Neural cell (in vitro differentiated cells): ENCODE measurements at regions not wholly inside any gene's neighbourhood (a gene's known extent, or its start where the extent isn't known, plus 50 kb on each side); places are given as distances from the start of the nearest gene placed in this dataset.

Experiments used
- H2AFZ ChIP-seq: fragments of 200-600, 300-800 bp; sonication (generic), shearing (Covaris generic); 2 replicates; pipeline ENCODE4 v1.6.0; 2014; ENCODE audit warnings: low read depth, mild to moderate bottlenecking, antibody characterized with exemption, low read length, moderate library complexity
- H3F3A ChIP-seq: fragments of 200-600 bp; shearing (Covaris generic); 2 replicates; pipeline ENCODE4 v1.6.1; 2016; ENCODE audit warnings: mild to moderate bottlenecking, moderate library complexity, mixed read lengths, antibody characterized with exemption, low read length; ENCODE audit not compliant: insufficient read depth, poor library complexity, severe bottlenecking
- H3K27ac ChIP-seq: fragments of 200-600, 300-800 bp; sonication (generic), shearing (Covaris generic); 2 replicates; pipeline ENCODE4 v1.5.1; 2014; ENCODE audit warnings: mild to moderate bottlenecking, low read length, moderate library complexity
- H3K27me3 ChIP-seq: fragments of 300-800, 200-600 bp; sonication (generic), shearing (Covaris generic); 2 replicates; pipeline ENCODE4 v1.6.0; 2014; ENCODE audit warnings: mild to moderate bottlenecking, low read depth, low read length, moderate library complexity; ENCODE audit not compliant: insufficient read depth
- H3K36me3 ChIP-seq: fragments of 300-800, 200-600 bp; sonication (generic), shearing (Covaris generic); 2 replicates; pipeline ENCODE4 v1.5.1; 2014; ENCODE audit warnings: mild to moderate bottlenecking, antibody characterized with exemption, low read length, moderate library complexity; ENCODE audit not compliant: insufficient read depth
- H3K4me2 ChIP-seq: fragments of 300-800, 200-600 bp; sonication (generic), shearing (Covaris generic); 2 replicates; pipeline ENCODE4 v1.6.0; 2014; ENCODE audit warnings: mild to moderate bottlenecking, low read length
- H3K4me3 ChIP-seq: fragments of 300-800, 200-600 bp; sonication (generic), shearing (Covaris generic); 2 replicates; pipeline ENCODE4 v1.5.1; 2014; ENCODE audit warnings: mild to moderate bottlenecking, low read length, moderate library complexity
- H3K79me2 ChIP-seq: fragments of 200-600 bp; shearing (Covaris generic); replicated peaks from 2 replicates; pipeline ENCODE4 v1.6.0; 2014; ENCODE audit warnings: mild to moderate bottlenecking, low read length, moderate library complexity; ENCODE audit not compliant: insufficient read depth
- H3K9ac ChIP-seq: fragments of 300-800, 200-600 bp; sonication (generic), shearing (Covaris generic); 2 replicates; pipeline ENCODE4 v1.6.1; 2016; ENCODE audit warnings: mild to moderate bottlenecking, low read length, mixed read lengths
- H3K9me2 ChIP-seq: fragments of 200-600 bp; shearing (Covaris generic); 2 replicates; pipeline ENCODE4 v1.6.1; 2016; ENCODE audit warnings: mild to moderate bottlenecking, low read length, mixed read lengths; ENCODE audit not compliant: insufficient read depth
- H3K9me3 ChIP-seq: fragments of 200-600, 300-800 bp; sonication (generic), shearing (Covaris generic); 2 replicates; pipeline ENCODE4 v1.6.1; 2016; ENCODE audit warnings: mild to moderate bottlenecking, mixed run types, low read length, moderate library complexity, mixed read lengths
- H4K20me1 ChIP-seq: fragments of 200-600 bp; shearing (Covaris generic); 2 replicates; pipeline ENCODE4 v1.6.1; 2016; ENCODE audit warnings: mild to moderate bottlenecking, mixed run types; ENCODE audit not compliant: insufficient read depth
- CTCF ChIP-seq: fragments of 450-650 bp; IDR thresholded peaks from 2 replicates; pipeline ENCODE4 v1.5.1; 2014; ENCODE audit warnings: antibody characterized with exemption, mild to moderate bottlenecking, moderate library complexity; ENCODE audit not compliant: poor library complexity, severe bottlenecking
- EP300 ChIP-seq: fragments of 450-650 bp; conservative IDR thresholded peaks from 2 replicates; pipeline ENCODE4 v1.6.1; 2014; ENCODE audit warnings: antibody characterized with exemption, mild to moderate bottlenecking, moderate library complexity; ENCODE audit not compliant: poor library complexity, severe bottlenecking
- EZH2 ChIP-seq: fragments of 200-600, 300-800 bp; shearing (Covaris generic), sonication (generic); IDR thresholded peaks from 2 replicates; pipeline ENCODE4 v1.6.1; 2014; ENCODE audit warnings: antibody characterized with exemption, low read length, borderline replicate concordance, mild to moderate bottlenecking; ENCODE audit not compliant: insufficient read depth, poor library complexity, severe bottlenecking
- MXI1 ChIP-seq: fragments of 450-650 bp; conservative IDR thresholded peaks from 2 replicates; pipeline ENCODE4 v1.6.1; 2014; ENCODE audit warnings: antibody characterized with exemption, mild to moderate bottlenecking; ENCODE audit not compliant: poor library complexity, severe bottlenecking
- POLR2AphosphoS5 ChIP-seq: IDR thresholded peaks from 2 replicates; pipeline ENCODE4 v1.6.1; 2012
- RAD21 ChIP-seq: fragments of 450-650 bp; conservative IDR thresholded peaks from 2 replicates; pipeline ENCODE4 v1.6.1; 2014; ENCODE audit warnings: antibody characterized with exemption, mild to moderate bottlenecking, moderate library complexity
- REST ChIP-seq: IDR thresholded peaks from 2 replicates; pipeline ENCODE4 v1.6.1; 2012; ENCODE audit warnings: borderline replicate concordance
- SMC3 ChIP-seq: fragments of 450-650 bp; conservative IDR thresholded peaks from 2 replicates; pipeline ENCODE4 v1.6.1; 2014; ENCODE audit warnings: antibody characterized with exemption, mild to moderate bottlenecking, moderate library complexity; ENCODE audit not compliant: poor library complexity
- TAF1 ChIP-seq: IDR thresholded peaks from 2 replicates; pipeline ENCODE4 v1.6.1; 2012; ENCODE audit warnings: low read depth

DNA sequence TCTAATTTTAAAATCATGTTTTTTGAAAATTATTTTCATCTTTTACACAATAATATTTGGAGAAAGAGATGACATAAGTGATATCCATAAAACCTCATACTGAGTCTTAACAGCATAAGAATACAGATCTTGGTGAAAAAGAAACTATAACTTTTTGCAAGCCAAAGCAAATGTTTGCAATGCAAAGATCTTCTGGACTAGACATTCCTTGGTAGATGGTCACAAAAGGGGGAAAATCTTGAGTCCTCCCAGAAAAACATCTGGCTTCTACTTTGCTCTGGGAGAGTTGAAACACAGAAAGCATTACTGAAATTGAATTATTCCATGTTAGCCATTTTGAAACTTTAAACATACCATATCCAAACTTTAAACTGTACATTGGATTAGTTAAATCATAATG lies 308.2 kb downstream of the ANXA1 start:
- Histone ChIP-seq H3K4me3 (no peak overlapping the region), H3F3A (no peaks in the 10 kb centered on the region), H4K20me1 (no peaks in the 10 kb centered on the region), H3K4me2 (no peak overlapping the region), H3K79me2 (no peaks in the 10 kb centered on the region), H3K27ac (no peak overlapping the region), H3K9ac (no peak overlapping the region), H3K36me3 (no peaks in the 10 kb centered on the region), H3K9me3 (no peaks in the 10 kb centered on the region), H3K27me3 (no peaks in the 10 kb centered on the region), H2AFZ (no peak overlapping the region), H3K9me2 (no peaks in the 10 kb centered on the region)
- TF ChIP-seq TAF1 (no peak), MXI1 (no peak), RAD21 (no peak), SMC3 (no peak), POLR2AphosphoS5 (no peak), CTCF (no peak), EZH2 (no peak), REST (no peak), EP300 (no peak)

DNA sequence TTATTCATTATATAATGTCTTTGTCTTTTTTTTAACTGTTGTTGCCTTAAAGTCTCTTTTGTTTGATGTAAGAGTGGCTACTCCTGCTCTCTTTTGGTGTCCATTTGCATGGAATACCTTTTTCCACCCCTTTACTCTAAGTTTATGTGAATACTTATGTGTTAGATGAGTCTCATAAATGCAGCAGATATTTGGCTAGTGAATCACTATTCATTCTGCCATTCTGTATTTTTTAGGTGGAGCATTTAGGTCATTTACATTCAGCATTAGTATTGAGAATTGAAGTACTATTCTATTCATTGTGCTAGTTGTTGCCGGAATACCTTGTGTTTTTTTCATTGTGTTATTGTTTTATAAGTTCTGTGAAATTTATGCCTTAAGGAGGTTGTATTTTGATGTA lies 317.1 kb downstream of the ANXA1 start:
- no peak overlapping the region for H3K9ac ChIP-seq
- H4K20me1 ChIP-seq: no peaks in the 10 kb centered on the region
- TF ChIP-seq CTCF: no peak
- no peak overlapping the region for H3K4me3 ChIP-seq
- H3K9me2 ChIP-seq: no peaks in the 10 kb centered on the region
- H3K36me3 ChIP-seq: no peaks in the 10 kb centered on the region
- H3F3A ChIP-seq: no peaks in the 10 kb centered on the region
- H3K27ac ChIP-seq: no peak overlapping the region
- H3K27me3 ChIP-seq: no peaks in the 10 kb centered on the region
- no peak overlapping the region for H3K4me2 ChIP-seq
- no peak overlapping the region for H2AFZ ChIP-seq
- no peaks in the 10 kb centered on the region for H3K9me3 ChIP-seq
- no peaks in the 10 kb centered on the region for H3K79me2 ChIP-seq
